ENCODE measurements at regions not wholly inside any gene's neighbourhood (a gene's known extent, or its start where the extent isn't known, plus 50 kb on each side); places are given as distances from the start of the nearest gene placed in this dataset.
"Not testable (repeated sequence)": the region's sequence is repeated elsewhere in the genome, so short reads cannot be mapped to it uniquely, and the experiment has no call there.

- DNase-seq, result no peak
Measured at GRCh38 chr2:120502761-120503160, 156.8 kb downstream of the INHBB start.

- no peak for DNase-seq
Measured at GRCh38 chr2:120503206-120503792, 157.4 kb downstream of the INHBB start.

GRCh38 chr2:120503793-120504571, 158.0 kb downstream of the INHBB start:
- no peak for DNase-seq

- no peak for DNase-seq
Measured at GRCh38 chr2:120504936-120505705, 159.2 kb downstream of the INHBB start.

GRCh38 chr2:120508567-120509041, 162.7 kb downstream of the INHBB start:
- no peak for DNase-seq

- DNase-seq, result no peak
Measured at GRCh38 chr2:120509213-120509815, 163.4 kb downstream of the INHBB start.

GRCh38 chr2:120509991-120510735, 164.2 kb downstream of the INHBB start:
- no peak for DNase-seq

- DNase-seq, result no peak
Measured at GRCh38 chr2:120510751-120511395, 164.9 kb downstream of the INHBB start.

- no peak for DNase-seq
Measured at GRCh38 chr2:120511536-120511935, 165.6 kb downstream of the INHBB start.

- no peak for DNase-seq
Measured at GRCh38 chr2:120511947-120512710, 166.2 kb downstream of the INHBB start.

GRCh38 chr2:120513776-120514357, 167.9 kb downstream of the INHBB start:
- DNase-seq, result no peak

- no peak for DNase-seq
Measured at GRCh38 chr2:120514521-120514920, 168.6 kb downstream of the INHBB start.

- not testable (repeated sequence) for DNase-seq
Measured at GRCh38 chr2:120515066-120515758, 169.3 kb downstream of the INHBB start.

- DNase-seq, result no peak
Measured at GRCh38 chr2:120515759-120516678, 170.1 kb downstream of the INHBB start.

- DNase-seq, result no peak
Measured at GRCh38 chr2:120516679-120517314, 170.9 kb downstream of the INHBB start.

- no peak for DNase-seq
Measured at GRCh38 chr2:120517751-120518469, 172.0 kb downstream of the INHBB start.

GRCh38 chr2:120518819-120519218, 172.9 kb downstream of the INHBB start:
- no peak for DNase-seq

- DNase-seq, result no peak
Measured at GRCh38 chr2:120519469-120519868, 173.5 kb downstream of the INHBB start.
